ENCODE measurements at regions not wholly inside any gene's neighbourhood (a gene's known extent, or its start where the extent isn't known, plus 50 kb on each side); places are given as distances from the start of the nearest gene placed in this dataset.
A peak's percentile ranks its signal among the peaks of the same experiment; 100 is the strongest.

- no peak overlapping the region for H3K4me3 Mint-ChIP-seq
Measured at GRCh38 chr9:96069629-96070220, 194.2 kb downstream of the ERCC6L2 start.

More at GRCh38 chr9:96069629-96070220, 194.2 kb downstream of the ERCC6L2 start:
- Histone ChIP-seq H2AFZ (0 out of 2 replicates have a peak overlapping the region, but pooled peaks have one; percentile 28), H3K79me2 (replicated peaks; ENCODE audit: insufficient read depth) (no peaks in the 10 kb centered on the region), H3K36me3 (ENCODE audit: insufficient read depth) (no peaks in the 10 kb centered on the region), H3K27me3 (ENCODE audit: insufficient read depth) (no peaks in the 10 kb centered on the region), H4K20me1 (replicated peaks; ENCODE audit: insufficient read depth) (no peaks in the 10 kb centered on the region), H3K27ac (ENCODE audit: low read depth) (no peak overlapping the region), H3K4me1 (ENCODE audit: insufficient read depth) (no peaks in the 10 kb centered on the region; the same call in 1 of the 2 replicates), H3K9me2 (ENCODE audit: insufficient read depth) (no peaks in the 10 kb centered on the region), H3K4me3 (no peak overlapping the region), H3K4me2 (no peak overlapping the region), H3F3A (replicated peaks; ENCODE audit: low read depth) (no peaks in the 10 kb centered on the region)
- H3K27ac Mint-ChIP-seq = no peak overlapping the region
- TF ChIP-seq NANOG (IDR thresholded peaks at IDR 0.05; ENCODE audit: borderline replicate concordance) (no peak), EZH2 (IDR thresholded peaks at IDR 0.05; ENCODE audit: low read depth, unreplicated experiment) (no peak), ZNF462 (CRISPR knock-in tag; IDR thresholded peaks at IDR 0.05) (no peak), JUNB (IDR thresholded peaks at IDR 0.05; ENCODE audit: unreplicated experiment) (no peak), STAT1 (IDR thresholded peaks at IDR 0.05; ENCODE audit: unreplicated experiment) (no peak), CTCF (conservative IDR thresholded peaks at IDR 0.05; ENCODE audit: low read depth in 2 of 2) (no peak), POLR2AphosphoS5 (IDR thresholded peaks at IDR 0.05; ENCODE audit: low read depth) (no peak), REST (IDR thresholded peaks at IDR 0.05; ENCODE audit: unreplicated experiment) (no peak), ZNF331 (CRISPR knock-in tag; IDR thresholded peaks at IDR 0.05; ENCODE audit: low read depth) (no peak), ZNF114 (CRISPR knock-in tag; IDR thresholded peaks at IDR 0.05) (no peak), ETS1 (IDR thresholded peaks at IDR 0.05) (no peak)
- no peaks in the 10 kb centered on the region for H3K36me3 Mint-ChIP-seq (ENCODE audit: low read depth)
- peaks cover 8% of the 10 kb centered on the region; the same call in 2 of the 3 replicates for H3K4me1 Mint-ChIP-seq
- H3K27me3 Mint-ChIP-seq (ENCODE audit: insufficient read depth, low read depth, poor library complexity) = peaks cover 1% of the 10 kb centered on the region
- DNase-seq (ENCODE audit: low spot score) (no peak), ATAC-seq (no peak)
- no peaks in the 10 kb centered on the region for H3K9me3 Mint-ChIP-seq
